Kidney tubule cell (primary cell): ENCODE measurements at regions not wholly inside any gene's neighbourhood (a gene's known extent, or its start where the extent isn't known, plus 50 kb on each side); places are given as distances from the start of the nearest gene placed in this dataset.

Experiments
- DNase-seq: peaks from one replicate; pipeline ENCODE4 v3.0.0-alpha.2; 2018; ENCODE audit warnings: low spot score

GRCh38 chr1:221069986-221070385, 190.7 kb downstream of the HLX start:
- no peak for DNase-seq

GRCh38 chr1:221071777-221072176, 192.5 kb downstream of the HLX start:
- no peak for DNase-seq

GRCh38 chr1:221072214-221072613, 193.0 kb downstream of the HLX start:
- DNase-seq, result no peak

- no peak for DNase-seq
These were observed 195.1 kb downstream of the HLX start for GRCh38 chr1:221074332-221074731.

GRCh38 chr1:221075911-221076310, 196.7 kb downstream of the HLX start:
- DNase-seq, result no peak

- DNase-seq, result no peak
These were observed 197.2 kb downstream of the HLX start for GRCh38 chr1:221076391-221076811.

GRCh38 chr1:221078260-221078965, 199.2 kb downstream of the HLX start:
- peak; percentile 11 for DNase-seq

GRCh38 chr1:221083902-221084301, 204.7 kb downstream of the HLX start:
- DNase-seq, result no peak

- DNase-seq, result no peak
These were observed 205.4 kb downstream of the HLX start for GRCh38 chr1:221084681-221085080.

GRCh38 chr1:221085701-221086375, 206.6 kb downstream of the HLX start:
- DNase-seq, result no peak

GRCh38 chr1:221087919-221088318, 208.7 kb downstream of the HLX start:
- DNase-seq, result no peak

- DNase-seq, result peak; percentile 80
These were observed 210.0 kb downstream of the HLX start for GRCh38 chr1:221089273-221089672.

- DNase-seq, result peak; percentile 61
These were observed 210.6 kb downstream of the HLX start for GRCh38 chr1:221089803-221090202.

- peak; percentile 10 for DNase-seq
These were observed 214.9 kb downstream of the HLX start for GRCh38 chr1:221093903-221094791.

- peak; percentile 66 for DNase-seq
These were observed 218.4 kb downstream of the HLX start for GRCh38 chr1:221097479-221098281.

GRCh38 chr1:221098471-221099405, 219.5 kb downstream of the HLX start:
- peak; percentile 9 for DNase-seq

GRCh38 chr1:221099747-221100595, 220.7 kb downstream of the HLX start:
- DNase-seq, result peak; percentile 86

- peak; percentile 84 for DNase-seq
These were observed 221.4 kb downstream of the HLX start for GRCh38 chr1:221100611-221101010.

GRCh38 chr1:221101807-221102605, 222.8 kb downstream of the HLX start:
- peak; percentile 56 for DNase-seq
